Right lobe of liver (tissue), 4 donors: ENCODE measurements at regions not wholly inside any gene's neighbourhood (a gene's known extent, or its start where the extent isn't known, plus 50 kb on each side); places are given as distances from the start of the nearest gene placed in this dataset.

Experiments
- CTCF ChIP-seq, 4 donors: fragments of 200-600 bp in 3 of 4; fragments of 450-650 bp in 1 of 4; IDR thresholded peaks; one replicate each; pipeline versions ENCODE4 v1.5.1 to v1.8.0; 2016 to 2022; ENCODE audit warnings: antibody characterized with exemption in 4 of 4, mild to moderate bottlenecking in 2 of 4
- POLR2A ChIP-seq: fragments of 450-650 bp; IDR thresholded peaks from one replicate; pipeline ENCODE4 v1.6.1; 2017; ENCODE audit warnings: antibody characterized with exemption, mild to moderate bottlenecking
- donor health status: DM: no; HTN: no; CAD: no.
- donor health status: DM: no; HTN: no; CAD: no.
- donor health status: DM: no; HTN: yes; CAD: no.

DNA sequence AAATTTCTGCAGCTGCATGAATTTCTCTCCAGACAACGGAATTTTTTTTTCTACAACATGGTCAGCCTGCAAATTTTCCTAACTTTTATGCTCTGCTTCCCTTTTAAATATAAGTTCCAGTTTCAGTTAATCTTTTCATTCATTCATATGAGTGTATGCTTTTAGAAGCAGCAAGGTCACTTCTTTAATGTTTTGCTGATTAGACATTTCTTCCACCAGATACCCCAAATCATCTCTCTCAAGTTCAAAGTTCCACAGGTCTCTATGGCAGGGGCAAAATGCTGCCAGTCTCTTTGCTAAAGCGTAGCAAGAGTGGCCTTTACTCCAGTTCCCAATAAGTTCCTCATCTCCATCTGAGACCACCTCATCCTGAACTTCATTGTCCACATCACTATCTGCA, 205.6 kb upstream of the GRM7 start:
- TF ChIP-seq POLR2A: no peak
- no peak for TF ChIP-seq CTCF (IDR thresholded peaks at IDR 0.05)
